GM19351 (cell line): ENCODE measurements at regions not wholly inside any gene's neighbourhood (a gene's known extent, or its start where the extent isn't known, plus 50 kb on each side); places are given as distances from the start of the nearest gene placed in this dataset.

Experiments
- ATAC-seq: cut with Tn5 transposase; IDR thresholded peaks from one replicate; pipeline ENCODE4 v1.9.1; 2021; ENCODE audit warnings: mild to moderate bottlenecking, moderate library complexity; ENCODE audit not compliant: unreplicated experiment

GRCh38 chr2:217186668-217187159, 326.9 kb upstream of the TNP1 start:
- ATAC-seq: no peak

GRCh38 chr2:217186152-217186551, 326.3 kb upstream of the TNP1 start:
- ATAC-seq: no peak

- ATAC-seq: no peak
Measured at GRCh38 chr2:217185265-217185995, 325.6 kb upstream of the TNP1 start.

GRCh38 chr2:217184242-217184641, 324.4 kb upstream of the TNP1 start:
- ATAC-seq: no peak

- no peak for ATAC-seq
Measured at GRCh38 chr2:217183471-217183870, 323.6 kb upstream of the TNP1 start.

GRCh38 chr2:217182926-217183325, 323.1 kb upstream of the TNP1 start:
- no peak for ATAC-seq

GRCh38 chr2:217181512-217181911, 321.6 kb upstream of the TNP1 start:
- ATAC-seq: no peak

GRCh38 chr2:217179854-217180253, 320.0 kb upstream of the TNP1 start:
- ATAC-seq: no peak

- no peak for ATAC-seq
Measured at GRCh38 chr2:217178341-217178740, 318.5 kb upstream of the TNP1 start.

- no peak for ATAC-seq
Measured at GRCh38 chr2:217177720-217178119, 317.9 kb upstream of the TNP1 start.

GRCh38 chr2:217171874-217172273, 312.0 kb upstream of the TNP1 start:
- no peak for ATAC-seq

- ATAC-seq: no peak
Measured at GRCh38 chr2:217168496-217168895, 308.6 kb upstream of the TNP1 start.

GRCh38 chr2:217167531-217167930, 307.7 kb upstream of the TNP1 start:
- no peak for ATAC-seq

- no peak for ATAC-seq
Measured at GRCh38 chr2:217166241-217166850, 306.5 kb upstream of the TNP1 start.

GRCh38 chr2:217165547-217165946, 305.7 kb upstream of the TNP1 start:
- ATAC-seq: no peak

- no peak for ATAC-seq
Measured at GRCh38 chr2:217163987-217164386, 304.1 kb upstream of the TNP1 start.

- ATAC-seq: no peak
Measured at GRCh38 chr2:217162533-217162932, 302.7 kb upstream of the TNP1 start.

GRCh38 chr2:217160978-217161973, 301.4 kb upstream of the TNP1 start:
- ATAC-seq: no peak

GRCh38 chr2:217160103-217160743, 300.4 kb upstream of the TNP1 start:
- no peak for ATAC-seq

- ATAC-seq: no peak
Measured at GRCh38 chr2:217158928-217159327, 299.1 kb upstream of the TNP1 start.

GRCh38 chr2:217157581-217157980, 297.7 kb upstream of the TNP1 start:
- no peak for ATAC-seq
